Small intestine (tissue), 7 donors: ENCODE measurements at regions not wholly inside any gene's neighbourhood (a gene's known extent, or its start where the extent isn't known, plus 50 kb on each side); places are given as distances from the start of the nearest gene placed in this dataset.

Experiments used
- DNase-seq, 2 donors: peaks; one replicate each; pipeline versions ENCODE4 v3.0.0 to v3.0.0-alpha.2; 2013
- FAIRE-seq: peaks from 2 replicates; lab custom pipeline; 2012; peaks lifted over from hg19 to GRCh38; lab: Jason Lieb, UNC
- H3K27ac ChIP-seq, 3 donors: one replicate each; pipeline ENCODE4 v1.5.1; 2013; ENCODE audit warnings: low read length in 2 of 3, mild to moderate bottlenecking in 2 of 3, control low read depth in 1 of 3, inconsistent platforms in 1 of 3, low read depth in 1 of 3, moderate library complexity in 1 of 3
- H3K27me3 ChIP-seq, 3 donors: one replicate each; pipeline ENCODE4 v1.6.1; 2013; ENCODE audit warnings: low read length in 3 of 3, inconsistent platforms in 1 of 3; ENCODE audit not compliant: control insufficient read depth in 3 of 3, insufficient read depth in 3 of 3
- H3K36me3 ChIP-seq, 3 donors: one replicate each; pipeline ENCODE4 v1.6.1; 2013; ENCODE audit warnings: low read length in 3 of 3, inconsistent platforms in 1 of 3, low read depth in 1 of 3, mild to moderate bottlenecking in 1 of 3, moderate library complexity in 1 of 3; ENCODE audit not compliant: control insufficient read depth in 3 of 3, insufficient read depth in 2 of 3
- H3K4me1 ChIP-seq, 3 donors: one replicate each; pipeline ENCODE4 v1.6.1; 2013; ENCODE audit warnings: low read length in 2 of 3, inconsistent platforms in 1 of 3, low read depth in 1 of 3, mild to moderate bottlenecking in 1 of 3, moderate library complexity in 1 of 3; ENCODE audit not compliant: control insufficient read depth in 3 of 3, insufficient read depth in 2 of 3
- H3K4me3 ChIP-seq, 3 donors: one replicate each; pipeline ENCODE4 v1.5.1; 2013; ENCODE audit warnings: low read length in 3 of 3, control low read depth in 1 of 3, inconsistent platforms in 1 of 3, low read depth in 1 of 3, mild to moderate bottlenecking in 1 of 3, moderate library complexity in 1 of 3
- H3K9me3 ChIP-seq, 2 donors: one replicate each; pipeline ENCODE4 v1.6.1; 2013; ENCODE audit warnings: low read depth in 1 of 2, low read length in 1 of 2; ENCODE audit not compliant: control insufficient read depth in 2 of 2, insufficient read depth in 1 of 2
- WGBS, 3 donors: extraction: QIAGEN DNeasy Blood & Tissue Kit; methylation state at CpG; one replicate each; pipeline ENCODE4 v1.1.7; 2013; 5-methylcytosine and 5-hydroxymethylcytosine counted together
- donor health status: healthy with polysubstance abuse.
- donor health status: control.
- donor health status: control.
- donor health status: Bipolar disorder and iron deficiency.
- donor health status: healthy.

DNA sequence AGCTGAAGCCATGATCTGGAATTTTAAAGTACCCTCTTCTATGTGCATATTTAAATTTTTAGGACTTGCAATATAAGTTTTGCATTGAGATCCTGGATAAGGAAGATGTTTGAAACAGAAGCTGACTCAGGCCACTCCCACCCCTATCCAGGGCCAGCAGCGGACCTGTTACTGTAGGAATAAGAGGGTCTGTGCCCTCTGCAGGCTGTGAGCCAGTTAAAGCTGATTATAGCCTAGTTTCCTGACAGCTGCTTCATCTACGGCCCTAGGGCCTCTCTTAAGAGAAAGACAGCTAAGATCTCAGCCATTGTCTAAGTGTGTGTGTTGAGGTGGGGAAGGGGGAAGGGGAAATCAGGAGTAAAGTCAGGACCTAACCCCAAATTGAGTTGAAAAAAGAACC, 234.0 kb downstream of the HAUS1 start:
- WGBS, 3 donors = 36 to 67% (median 45%) methylated on average over 2 of the region's 2 CpGs
- no peak overlapping the region for H3K4me3 ChIP-seq
- no peaks in the 10 kb centered on the region for H3K9me3 ChIP-seq
- no peak for FAIRE-seq
- H3K27me3 ChIP-seq = peaks cover 4 to 23% (median 9%) of the 10 kb centered on the region in 3 donors
- H3K36me3 ChIP-seq = no peaks in the 10 kb centered on the region
- DNase-seq = no peak
- H3K27ac ChIP-seq = no peak overlapping the region
- H3K4me1 ChIP-seq = no peaks in the 10 kb centered on the region

DNA sequence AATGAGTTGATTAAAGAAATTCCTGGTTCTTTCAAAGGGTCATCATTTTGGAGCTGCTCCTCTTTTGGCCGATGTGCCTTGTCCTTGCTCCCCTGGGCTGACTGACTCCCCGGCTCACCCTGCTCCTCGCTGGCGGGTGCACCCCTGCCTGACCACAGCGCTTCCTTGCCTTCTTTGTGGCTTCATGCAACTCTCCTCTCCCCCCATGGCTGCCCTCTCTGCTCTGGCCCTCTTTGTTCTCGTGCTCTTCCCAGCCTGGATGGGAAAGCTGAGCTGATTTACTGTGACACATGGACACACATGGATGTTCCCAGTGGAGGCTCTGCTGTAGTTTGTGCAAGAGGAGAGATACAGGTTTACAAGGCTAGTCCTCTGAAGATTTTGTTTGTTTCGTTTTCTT, 234.6 kb downstream of the HAUS1 start:
- WGBS, 3 donors = 58 to 63% (median 61%) methylated on average over 7 of the region's 7 CpGs
- H3K27me3 ChIP-seq = peaks cover 2 to 19% (median 4%) of the 10 kb centered on the region in 3 donors
- no peak overlapping the region for H3K4me3 ChIP-seq
- FAIRE-seq (no peak), DNase-seq (no peak)
- no peaks in the 10 kb centered on the region for H3K9me3 ChIP-seq
- no peaks in the 10 kb centered on the region for H3K36me3 ChIP-seq
- no peak overlapping the region for H3K27ac ChIP-seq
- no peaks in the 10 kb centered on the region for H3K4me1 ChIP-seq

- FAIRE-seq (no peak), DNase-seq (no peak)
- no peak overlapping the region for H3K27ac ChIP-seq
- no peak overlapping the region for H3K4me3 ChIP-seq
- peaks cover 0 to 4% (median 2%) of the 10 kb centered on the region in 3 donors for H3K27me3 ChIP-seq
- WGBS, 3 donors = 88 to 92% (median 92%) methylated on average over 7 of the region's 7 CpGs
- H3K36me3 ChIP-seq = no peaks in the 10 kb centered on the region
- H3K4me1 ChIP-seq = no peaks in the 10 kb centered on the region
- H3K9me3 ChIP-seq = no peaks in the 10 kb centered on the region
Observed at GRCh38 chr18:46340716-46341115, 236.5 kb downstream of the HAUS1 start.

DNA sequence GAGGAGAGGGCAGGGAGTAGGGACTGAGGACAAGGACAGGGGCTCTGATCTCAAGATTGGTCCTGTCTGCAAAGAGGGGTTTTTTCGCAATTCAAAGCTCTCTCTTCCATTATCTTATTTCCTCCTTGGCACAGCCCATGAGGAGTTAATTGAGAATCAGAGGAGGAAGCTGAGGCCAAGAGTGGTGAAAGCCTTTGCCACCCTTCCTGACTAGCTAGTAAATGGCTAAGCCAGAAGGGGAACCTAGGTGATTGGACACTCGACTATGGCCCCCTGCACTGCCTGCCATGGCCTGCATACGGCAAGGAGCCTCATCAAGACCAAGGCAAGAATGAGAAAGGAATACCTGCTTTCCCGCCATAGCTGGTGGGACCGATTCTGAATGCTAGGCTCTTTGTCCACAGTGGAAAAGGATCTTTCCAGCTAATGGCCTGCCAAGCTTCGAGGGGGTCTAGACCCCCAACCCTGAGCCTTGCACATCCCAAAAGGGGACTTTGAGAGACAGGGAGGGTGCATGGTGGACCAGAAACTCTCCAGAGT, 237.9 kb downstream of the HAUS1 start:
- WGBS, 3 donors = 68 to 82% (median 68%) methylated on average over 6 of the region's 6 CpGs
- no peaks in the 10 kb centered on the region for H3K4me1 ChIP-seq
- H3K4me3 ChIP-seq = no peak overlapping the region
- DNase-seq (no peak), FAIRE-seq (no peak)
- no peaks in the 10 kb centered on the region for H3K36me3 ChIP-seq
- no peaks in the 10 kb centered on the region for H3K9me3 ChIP-seq
- no peak overlapping the region for H3K27ac ChIP-seq
- peaks cover 0 to 2% (median 0%) of the 10 kb centered on the region in 3 donors for H3K27me3 ChIP-seq

DNA sequence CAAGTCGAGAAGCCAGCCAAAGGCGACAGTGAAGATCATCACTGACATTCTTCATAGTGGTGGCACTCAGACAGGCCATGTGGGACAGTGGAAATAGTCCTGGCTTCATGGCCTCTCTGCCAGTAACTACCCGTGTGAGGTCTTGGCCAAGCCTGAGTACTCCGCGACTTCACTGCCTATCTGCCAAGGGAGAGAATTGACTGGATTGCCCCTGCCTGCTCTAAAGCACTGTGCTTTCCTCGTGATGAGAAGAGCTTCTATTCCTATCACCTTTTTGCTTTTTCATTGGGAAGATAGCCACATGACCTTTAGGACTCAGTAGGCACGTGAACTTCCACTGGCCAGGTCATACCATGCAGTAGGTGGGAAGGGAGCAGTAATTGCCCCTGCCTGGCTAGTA, 239.3 kb downstream of the HAUS1 start:
- Histone ChIP-seq H3K4me3 (no peak overlapping the region), H3K27ac (no peak overlapping the region), H3K9me3 (no peaks in the 10 kb centered on the region), H3K4me1 (no peaks in the 10 kb centered on the region), H3K36me3 (no peaks in the 10 kb centered on the region), H3K27me3 (peaks cover 0 to 2% (median 0%) of the 10 kb centered on the region in 3 donors)
- WGBS, 3 donors = 71 to 79% (median 71%) methylated on average over 7 of the region's 7 CpGs
- FAIRE-seq = no peak
- no peak for DNase-seq

DNA sequence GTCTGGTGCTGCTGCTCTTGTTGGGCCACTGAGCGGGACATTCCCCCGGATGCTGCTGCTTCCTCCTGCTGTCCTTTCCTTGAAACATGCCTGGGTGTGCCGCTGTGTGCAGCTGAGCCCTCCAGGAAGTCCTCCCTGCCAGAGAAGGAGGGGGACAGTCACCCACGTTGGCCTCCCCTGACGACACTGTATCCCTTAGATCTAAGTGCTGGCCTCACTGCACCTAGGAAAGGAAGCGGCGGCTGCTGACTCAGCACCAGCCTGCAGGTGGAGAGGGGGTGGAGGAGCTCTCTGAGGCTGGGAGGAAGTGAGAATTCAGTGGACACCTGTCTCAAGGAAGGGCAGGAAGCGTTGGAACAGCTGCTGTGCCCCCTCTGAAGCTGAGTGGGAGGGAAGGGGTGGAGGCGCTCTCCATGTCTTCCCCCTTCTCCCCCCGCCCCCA, 239.8 kb downstream of the HAUS1 start:
- Histone ChIP-seq H3K9me3 (no peaks in the 10 kb centered on the region), H3K4me1 (no peaks in the 10 kb centered on the region), H3K36me3 (no peaks in the 10 kb centered on the region), H3K4me3 (no peak overlapping the region), H3K27me3 (no peaks in the 10 kb centered on the region), H3K27ac (no peak overlapping the region)
- DNase-seq (peak in 1 of 2 donors; percentile 35), FAIRE-seq (no peak)
- 22 to 43% (median 31%) methylated on average over 10 of the region's 10 CpGs for WGBS, 3 donors

- Histone ChIP-seq H3K4me3 (no peak overlapping the region), H3K36me3 (no peaks in the 10 kb centered on the region), H3K27me3 (no peaks in the 10 kb centered on the region), H3K9me3 (no peaks in the 10 kb centered on the region), H3K27ac (no peak overlapping the region), H3K4me1 (no peaks in the 10 kb centered on the region)
- no peak for FAIRE-seq
- DNase-seq = no peak
- whole genome bisulfite sequencing, 3 donors = 71 to 79% (median 75%) methylated on average over 14 of the region's 14 CpGs
Observed at GRCh38 chr18:46344416-46345180, 240.4 kb downstream of the HAUS1 start.

GRCh38 chr18:46345181-46345465, 240.9 kb downstream of the HAUS1 start:
- Histone ChIP-seq H3K4me1 (no peaks in the 10 kb centered on the region), H3K9me3 (no peaks in the 10 kb centered on the region), H3K27ac (no peak overlapping the region), H3K4me3 (no peak overlapping the region), H3K27me3 (no peaks in the 10 kb centered on the region), H3K36me3 (no peaks in the 10 kb centered on the region)
- no peak for FAIRE-seq
- DNase-seq = no peak
- 86 to 96% (median 89%) methylated on average over 4 of the region's 4 CpGs for WGBS, 3 donors
